ENCODE measurements at regions not wholly inside any gene's neighbourhood (a gene's known extent, or its start where the extent isn't known, plus 50 kb on each side); places are given as distances from the start of the nearest gene placed in this dataset.

GRCh38 chr9:109619310-109619709, 121.2 kb upstream of the PTPN3 start:
- no peaks in the 10 kb centered on the region for H3K79me1 ChIP-seq (ENCODE audit: low read depth, low read length)
- no peaks in the 10 kb centered on the region for H3K79me2 ChIP-seq (ENCODE audit: control insufficient read depth in 1 of 2, insufficient read depth in 2 of 2, low read length in 2 of 2)
- H3K23ac ChIP-seq (ENCODE audit: insufficient read length) = no peak overlapping the region
- ChIA-PET POLR2A (ENCODE audit: partially characterized antibody) (no interaction called here), CTCF (ENCODE audit: partially characterized antibody) (interaction anchor here (2.1 to 2.2 kb wide), 2 partner anchors 10 kb away, joined by 6 to 7 read pairs; no protein-coding TSS in a partner anchor)
- H2AFZ ChIP-seq (ENCODE audit: low read length) = no peak overlapping the region
- H2BK5ac ChIP-seq (ENCODE audit: low read depth, low read length) = no peak overlapping the region
- no peaks in the 10 kb centered on the region for H3K27me3 ChIP-seq (replicated peaks in 1 of 4; ENCODE audit: control insufficient read depth in 3 of 4, extremely low read depth in 1 of 4, insufficient read depth in 3 of 4, low read length in 3 of 4)
- H3K4ac ChIP-seq (replicated peaks; ENCODE audit: insufficient read length, low read depth, low read length) = no peak overlapping the region
- no peak overlapping the region for H3K56ac ChIP-seq (replicated peaks; ENCODE audit: insufficient read length, low read depth, low read length)
- H3K18ac ChIP-seq (ENCODE audit: extremely low read depth, low read length) = no peak overlapping the region
- no peak overlapping the region for H4K8ac ChIP-seq (ENCODE audit: extremely low read depth, insufficient read depth, low read length)
- no peak overlapping the region for H2BK15ac ChIP-seq (ENCODE audit: low read length)
- no peak overlapping the region for H3K4me3 ChIP-seq (ENCODE audit: extremely low read depth in 1 of 4, insufficient read depth in 2 of 4, low read depth in 3 of 4, low read length in 4 of 4)
- FAIRE-seq = no peak
- H3K23me2 ChIP-seq (ENCODE audit: low read depth, low read length) = no peaks in the 10 kb centered on the region
- H3K9me3 ChIP-seq (ENCODE audit: insufficient read depth in 2 of 2, low read depth in 1 of 2, low read length in 1 of 2) = peaks cover 0 to 6% of the 10 kb centered on the region in 2 experiments; a peak in 1 of 4 replicates
- no peak for DNase-seq (ENCODE audit: low read depth in 1 of 2, low spot score in 2 of 2)
- no peak overlapping the region for H3K9ac ChIP-seq (replicated peaks in 1 of 4; ENCODE audit: extremely low read depth in 1 of 4, low read depth in 3 of 4, low read length in 3 of 4)
- 59% methylated on average over 3 of the region's 3 CpGs; no CpG with 5 or more reads in 1 of the 2 experiments for WGBS, 2 experiments (ENCODE audit: extremely low coverage in 1 of 2, insufficient coverage in 1 of 2, insufficient read length in 1 of 2, insufficient replicate concordance in 2 of 2, low coverage in 1 of 2, low lambda C conversion rate in 2 of 2, missing lambda C conversion rate in 1 of 2)
- H3K4me1 ChIP-seq (replicated peaks in 1 of 4; ENCODE audit: control insufficient read depth in 3 of 4, insufficient read depth in 4 of 4, low read length in 3 of 4) = no peaks in the 10 kb centered on the region
- H3K27ac ChIP-seq (ENCODE audit: low read depth, low read length) = no peak overlapping the region
- H2BK120ac ChIP-seq (replicated peaks; ENCODE audit: low read depth, low read length) = no peak overlapping the region
- no peaks in the 10 kb centered on the region for H3K36me3 ChIP-seq (ENCODE audit: control insufficient read depth in 2 of 4, insufficient read depth in 4 of 4, low read length in 3 of 4)
- H4K5ac ChIP-seq (ENCODE audit: insufficient read length, low read depth, low read length) = no peak overlapping the region
- H2AK5ac ChIP-seq (ENCODE audit: low read depth, low read length) = no peak overlapping the region
- no peaks in the 10 kb centered on the region for H4K20me1 ChIP-seq (replicated peaks in 1 of 2; ENCODE audit: control insufficient read depth in 1 of 2, insufficient read depth in 2 of 2, low read length in 2 of 2)
- no peak overlapping the region for H3K14ac ChIP-seq (ENCODE audit: insufficient read length)
- no peak overlapping the region for H2BK12ac ChIP-seq (ENCODE audit: low read depth, low read length)
- H3K4me2 ChIP-seq (ENCODE audit: insufficient read depth in 1 of 2, low read depth in 2 of 2, low read length in 2 of 2) = no peak overlapping the region
- no peak for TF ChIP-seq SIX5 (IDR thresholded peaks at IDR 0.05; ENCODE audit: low read depth, low read length)
- TF ChIP-seq SP2 (IDR thresholded peaks at IDR 0.05; ENCODE audit: low read length) = no peak
- TF ChIP-seq CHD2 (IDR thresholded peaks at IDR 0.05; ENCODE audit: low read length) = no peak
- TF ChIP-seq CTCF (IDR thresholded peaks at IDR 0.05; ENCODE audit: control extremely low read depth in 1 of 3, insufficient read depth in 1 of 3, low read depth in 1 of 3, low read length in 3 of 3) = no peak
- no peak for TF ChIP-seq EZH2 (IDR thresholded peaks at IDR 0.05; ENCODE audit: low read depth, low read length, severe bottlenecking)
- no peak for TF ChIP-seq SRF (IDR thresholded peaks at IDR 0.05; ENCODE audit: low read depth, low read length)
- no peak for TF ChIP-seq EP300 (IDR thresholded peaks at IDR 0.05; ENCODE audit: borderline replicate concordance in 1 of 2, low read depth in 2 of 2, low read length in 2 of 2)
- no peak for TF ChIP-seq MAX (IDR thresholded peaks at IDR 0.05)
- TF ChIP-seq HDAC2 (IDR thresholded peaks at IDR 0.05; ENCODE audit: borderline replicate concordance in 1 of 2, low read depth in 2 of 2, low read length in 2 of 2) = no peak
- TF ChIP-seq ZNF274 (IDR thresholded peaks at IDR 0.05; ENCODE audit: borderline replicate concordance, extremely low read depth, low read length) = no peak
- H4K91ac ChIP-seq (replicated peaks; ENCODE audit: insufficient read length, low read length) = no peak overlapping the region
- no peak overlapping the region for H2BK20ac ChIP-seq (ENCODE audit: low read length)
